Type B pancreatic cell (in vitro differentiated cells): ENCODE measurements at regions not wholly inside any gene's neighbourhood (a gene's known extent, or its start where the extent isn't known, plus 50 kb on each side); places are given as distances from the start of the nearest gene placed in this dataset.

Experiments used
- DNase-seq: peaks from one replicate; pipeline ENCODE4 v3.0.0; 2021; ENCODE audit warnings: mixed read lengths; ENCODE audit not compliant: unreplicated experiment; ENCODE audit errors: extremely low spot score
- H3K27ac Mint-ChIP-seq: 2 replicates; pipeline ENCODE4 v1.8.0; 2021; ENCODE audit warnings: mild to moderate bottlenecking, mixed read lengths
- H3K27me3 Mint-ChIP-seq: 2 replicates; pipeline ENCODE4 v1.8.0; 2021; ENCODE audit warnings: mixed read lengths
- H3K36me3 Mint-ChIP-seq: 2 replicates; pipeline ENCODE4 v1.8.0; 2021; ENCODE audit warnings: mixed read lengths
- H3K4me1 Mint-ChIP-seq: one replicate; pipeline ENCODE4 v1.8.0; 2021; ENCODE audit warnings: mixed read lengths; ENCODE audit not compliant: unreplicated experiment
- H3K4me3 Mint-ChIP-seq: 2 replicates; pipeline ENCODE4 v1.8.0; 2021; ENCODE audit warnings: mild to moderate bottlenecking, mixed read lengths
- H3K9me3 Mint-ChIP-seq: 2 replicates; pipeline ENCODE4 v1.8.0; 2021; ENCODE audit warnings: mixed read lengths
- TF ChIP-seq, protein P1 (sequence below): fragments of 200-600 bp; sonication (generic); conservative IDR thresholded peaks from 2 replicates; pipeline ENCODE4 v1.5.0; 2021; ENCODE audit warnings: antibody characterized with exemption, mild to moderate bottlenecking

DNA sequence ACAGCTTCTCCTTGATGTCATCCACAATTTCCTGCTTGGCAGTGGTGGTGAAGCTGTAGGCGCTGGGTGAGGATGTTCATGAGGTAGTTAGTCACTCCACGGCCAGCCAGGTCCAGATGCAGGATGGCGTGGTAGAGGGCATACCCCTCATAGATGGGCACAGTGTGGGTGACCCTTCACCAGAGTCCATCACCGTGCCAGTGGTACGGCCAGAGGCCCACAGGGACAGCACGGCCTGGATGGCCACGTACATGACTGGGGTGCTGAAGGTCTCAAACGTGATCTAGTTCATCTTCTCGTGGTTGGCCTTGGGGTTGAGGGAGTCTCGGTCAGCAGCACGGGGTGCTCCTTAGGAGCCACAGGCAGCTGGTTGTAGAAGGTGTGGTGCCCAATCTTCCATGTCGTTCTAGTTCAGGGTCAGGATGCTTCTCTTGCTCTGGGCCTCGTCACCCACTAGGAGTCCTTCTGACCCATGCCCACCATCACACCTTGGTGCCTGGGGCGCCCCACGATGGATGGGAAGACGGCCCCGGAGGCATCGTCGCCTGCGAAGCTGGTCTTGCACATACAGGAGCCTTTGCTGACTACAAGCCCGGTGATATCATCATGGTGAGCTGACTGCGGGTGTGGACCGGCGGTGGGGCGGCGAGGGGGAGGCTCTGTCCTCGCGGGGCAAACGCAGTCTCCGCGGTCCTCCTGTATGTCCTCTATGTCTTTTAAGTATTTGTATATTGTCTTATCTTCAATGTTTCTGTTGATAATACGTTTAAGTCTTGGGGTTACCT, 1119.0 kb downstream of the NAALADL2 start:
- Mint-ChIP-seq H3K27me3 (no peaks in the 10 kb centered on the region), H3K4me1 (no peaks in the 10 kb centered on the region), H3K27ac (no peak overlapping the region), H3K36me3 (no peaks in the 10 kb centered on the region), H3K9me3 (peaks cover 4% of the 10 kb centered on the region), H3K4me3 (no peak overlapping the region)
- TF ChIP-seq, protein P1, sequence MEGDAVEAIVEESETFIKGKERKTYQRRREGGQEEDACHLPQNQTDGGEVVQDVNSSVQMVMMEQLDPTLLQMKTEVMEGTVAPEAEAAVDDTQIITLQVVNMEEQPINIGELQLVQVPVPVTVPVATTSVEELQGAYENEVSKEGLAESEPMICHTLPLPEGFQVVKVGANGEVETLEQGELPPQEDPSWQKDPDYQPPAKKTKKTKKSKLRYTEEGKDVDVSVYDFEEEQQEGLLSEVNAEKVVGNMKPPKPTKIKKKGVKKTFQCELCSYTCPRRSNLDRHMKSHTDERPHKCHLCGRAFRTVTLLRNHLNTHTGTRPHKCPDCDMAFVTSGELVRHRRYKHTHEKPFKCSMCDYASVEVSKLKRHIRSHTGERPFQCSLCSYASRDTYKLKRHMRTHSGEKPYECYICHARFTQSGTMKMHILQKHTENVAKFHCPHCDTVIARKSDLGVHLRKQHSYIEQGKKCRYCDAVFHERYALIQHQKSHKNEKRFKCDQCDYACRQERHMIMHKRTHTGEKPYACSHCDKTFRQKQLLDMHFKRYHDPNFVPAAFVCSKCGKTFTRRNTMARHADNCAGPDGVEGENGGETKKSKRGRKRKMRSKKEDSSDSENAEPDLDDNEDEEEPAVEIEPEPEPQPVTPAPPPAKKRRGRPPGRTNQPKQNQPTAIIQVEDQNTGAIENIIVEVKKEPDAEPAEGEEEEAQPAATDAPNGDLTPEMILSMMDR: no peak
- peak; percentile 62 for DNase-seq

DNA sequence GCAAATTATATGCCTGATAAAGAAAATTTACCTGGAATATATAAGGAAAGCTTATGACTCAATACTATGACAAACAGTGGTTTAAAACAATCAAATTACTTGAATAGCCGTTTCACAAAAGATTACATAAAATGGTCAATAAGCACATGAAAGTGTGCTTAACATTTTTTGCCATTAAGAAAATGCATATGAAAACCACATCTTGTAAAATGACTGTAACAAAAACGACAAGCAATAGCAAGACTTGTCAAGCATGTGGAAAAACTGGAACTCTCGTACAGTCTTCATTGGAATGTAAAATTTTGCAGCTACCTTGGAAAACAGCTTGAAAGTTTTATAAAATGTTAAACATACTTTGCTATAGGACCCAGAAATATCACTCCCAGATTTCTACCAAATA, 1110.3 kb downstream of the NAALADL2 start:
- no peaks in the 10 kb centered on the region for H3K36me3 Mint-ChIP-seq
- H3K27me3 Mint-ChIP-seq: no peaks in the 10 kb centered on the region
- no peak overlapping the region for H3K27ac Mint-ChIP-seq
- TF ChIP-seq, protein P1: no peak
- DNase-seq: no peak
- peaks cover 8% of the 10 kb centered on the region for H3K9me3 Mint-ChIP-seq
- H3K4me3 Mint-ChIP-seq: no peak overlapping the region
- H3K4me1 Mint-ChIP-seq: no peaks in the 10 kb centered on the region

DNA sequence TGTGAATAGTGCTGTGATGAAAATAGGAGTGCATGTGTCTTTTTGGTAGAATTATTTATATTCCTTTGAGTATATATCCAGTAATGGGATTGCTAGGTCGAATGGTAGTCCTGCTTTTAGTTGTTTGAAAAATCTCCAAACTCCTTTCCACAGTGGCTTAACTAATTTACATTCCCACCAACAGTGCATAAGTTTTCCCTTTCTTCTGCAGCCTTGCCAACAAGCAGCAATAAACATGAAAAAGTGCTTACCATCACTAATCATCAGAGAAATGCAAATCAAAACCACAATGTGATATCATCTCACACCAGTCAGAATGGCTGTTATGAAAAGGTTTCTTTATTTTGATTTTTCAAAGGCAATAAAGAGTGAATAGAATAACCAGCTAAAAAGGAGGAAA, 1105.9 kb downstream of the NAALADL2 start:
- no peak overlapping the region for H3K4me3 Mint-ChIP-seq
- TF ChIP-seq, protein P1: no peak
- no peaks in the 10 kb centered on the region for H3K27me3 Mint-ChIP-seq
- no peaks in the 10 kb centered on the region for H3K36me3 Mint-ChIP-seq
- peaks cover 8% of the 10 kb centered on the region for H3K9me3 Mint-ChIP-seq
- no peak overlapping the region for H3K27ac Mint-ChIP-seq
- H3K4me1 Mint-ChIP-seq: no peaks in the 10 kb centered on the region
- no peak for DNase-seq

DNA sequence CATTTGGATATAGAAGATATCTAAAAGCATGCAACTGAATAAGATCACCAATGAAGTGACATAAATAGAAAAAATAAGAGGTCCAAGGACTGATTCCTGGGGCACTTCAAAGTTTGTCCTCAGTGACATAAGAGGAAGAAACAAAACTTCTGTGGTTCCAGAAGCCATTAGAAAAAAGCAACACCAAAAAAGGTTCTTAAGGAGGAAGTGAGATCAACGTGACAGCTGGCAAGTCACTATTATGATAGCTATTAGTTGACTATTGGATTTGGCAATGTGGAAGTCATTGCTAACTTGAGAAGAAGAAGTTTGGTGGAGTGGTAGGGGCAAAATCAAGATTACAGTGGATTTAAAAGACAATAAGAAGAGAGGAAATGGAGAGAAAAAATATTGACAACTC, 1098.3 kb downstream of the NAALADL2 start:
- H3K9me3 Mint-ChIP-seq: peaks cover 13% of the 10 kb centered on the region
- H3K4me3 Mint-ChIP-seq: no peak overlapping the region
- H3K4me1 Mint-ChIP-seq: no peaks in the 10 kb centered on the region
- no peak overlapping the region for H3K27ac Mint-ChIP-seq
- TF ChIP-seq, protein P1: no peak
- H3K27me3 Mint-ChIP-seq: no peaks in the 10 kb centered on the region
- no peaks in the 10 kb centered on the region for H3K36me3 Mint-ChIP-seq
- no peak for DNase-seq

DNA sequence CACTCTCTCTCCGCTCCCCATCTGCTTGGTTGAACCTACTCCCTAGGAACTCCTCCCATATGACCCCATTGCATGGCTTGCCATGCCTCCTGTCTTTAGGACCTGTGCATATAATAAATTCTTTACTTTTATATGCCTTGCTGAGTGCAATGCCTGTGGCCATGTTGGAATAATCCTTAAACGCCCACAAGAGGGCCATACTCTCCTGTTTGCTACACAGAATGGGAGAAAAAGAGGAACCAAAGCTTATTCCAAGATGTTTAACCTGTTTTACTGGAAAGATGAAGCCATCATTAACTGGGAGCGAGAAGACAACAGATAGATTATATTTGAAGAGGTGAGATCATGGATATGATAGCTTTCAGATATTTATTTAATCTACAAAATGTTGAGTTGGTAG, 1097.8 kb downstream of the NAALADL2 start:
- Mint-ChIP-seq H3K4me1 (no peaks in the 10 kb centered on the region), H3K9me3 (peaks cover 13% of the 10 kb centered on the region), H3K4me3 (no peak overlapping the region), H3K27ac (no peak overlapping the region), H3K36me3 (no peaks in the 10 kb centered on the region), H3K27me3 (no peaks in the 10 kb centered on the region)
- TF ChIP-seq, protein P1: peak; percentile 47
- no peak for DNase-seq
